ENCODE measurements at regions not wholly inside any gene's neighbourhood (a gene's known extent, or its start where the extent isn't known, plus 50 kb on each side); places are given as distances from the start of the nearest gene placed in this dataset.

DNA sequence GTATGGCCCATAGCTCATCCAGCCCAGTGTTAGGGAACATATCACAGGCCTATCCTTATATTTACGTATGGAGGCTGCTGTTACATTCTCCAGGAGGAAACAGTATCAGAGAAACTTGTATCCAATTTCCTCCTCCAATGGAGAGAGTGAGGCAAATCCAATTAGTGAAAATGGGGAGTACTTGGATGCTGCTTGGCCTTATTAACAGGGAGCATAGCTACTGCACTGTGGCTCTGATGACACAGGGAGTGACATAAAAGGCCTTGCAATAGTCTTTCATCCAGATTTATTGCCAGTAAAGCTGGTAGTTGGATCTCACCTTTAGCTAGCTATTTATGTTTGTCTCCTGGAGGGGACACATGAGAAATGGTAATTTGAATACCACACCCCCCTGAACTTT lies 313.2 kb upstream of the MTPN start:
- WGBS (ENCODE audit: insufficient coverage, low coverage, low lambda C conversion rate, missing lambda C conversion rate): 43% methylated on average over 1 of the region's 1 CpG
- TF ChIP-seq, protein P1, sequence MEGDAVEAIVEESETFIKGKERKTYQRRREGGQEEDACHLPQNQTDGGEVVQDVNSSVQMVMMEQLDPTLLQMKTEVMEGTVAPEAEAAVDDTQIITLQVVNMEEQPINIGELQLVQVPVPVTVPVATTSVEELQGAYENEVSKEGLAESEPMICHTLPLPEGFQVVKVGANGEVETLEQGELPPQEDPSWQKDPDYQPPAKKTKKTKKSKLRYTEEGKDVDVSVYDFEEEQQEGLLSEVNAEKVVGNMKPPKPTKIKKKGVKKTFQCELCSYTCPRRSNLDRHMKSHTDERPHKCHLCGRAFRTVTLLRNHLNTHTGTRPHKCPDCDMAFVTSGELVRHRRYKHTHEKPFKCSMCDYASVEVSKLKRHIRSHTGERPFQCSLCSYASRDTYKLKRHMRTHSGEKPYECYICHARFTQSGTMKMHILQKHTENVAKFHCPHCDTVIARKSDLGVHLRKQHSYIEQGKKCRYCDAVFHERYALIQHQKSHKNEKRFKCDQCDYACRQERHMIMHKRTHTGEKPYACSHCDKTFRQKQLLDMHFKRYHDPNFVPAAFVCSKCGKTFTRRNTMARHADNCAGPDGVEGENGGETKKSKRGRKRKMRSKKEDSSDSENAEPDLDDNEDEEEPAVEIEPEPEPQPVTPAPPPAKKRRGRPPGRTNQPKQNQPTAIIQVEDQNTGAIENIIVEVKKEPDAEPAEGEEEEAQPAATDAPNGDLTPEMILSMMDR (IDR thresholded peaks at IDR 0.05): no peak
- TF ChIP-seq POLR2A (IDR thresholded peaks at IDR 0.05): no peak
- ATAC-seq: no peak
- H3K9me3 ChIP-seq: no peaks in the 10 kb centered on the region
- H3K36me3 ChIP-seq: no peaks in the 10 kb centered on the region
- DNase-seq: no peak
- intact Hi-C loops (cut with DNase I): no loop called here
- no peak overlapping the region for H3K27ac ChIP-seq
- H3K4me3 ChIP-seq: no peak overlapping the region
- no peaks in the 10 kb centered on the region for H3K4me1 ChIP-seq
- no peaks in the 10 kb centered on the region for H3K27me3 ChIP-seq

DNA sequence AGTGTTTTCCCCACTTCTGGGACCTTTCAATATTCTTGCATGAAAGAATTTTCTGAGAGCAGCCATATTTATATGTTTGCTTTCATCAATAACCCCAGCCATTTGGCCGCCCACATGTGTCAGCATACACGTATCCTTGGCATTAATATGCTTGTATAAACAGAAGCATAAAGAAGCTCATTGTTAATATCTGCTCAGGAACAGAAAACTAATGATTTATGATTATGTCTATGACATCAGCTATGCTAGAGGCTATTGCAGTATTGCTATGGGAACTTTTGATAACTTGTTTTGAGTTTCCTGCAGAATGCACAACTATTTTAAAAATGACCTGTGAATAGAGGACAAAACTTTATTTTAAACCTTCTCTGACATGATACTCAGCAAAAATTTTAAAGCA lies 300.9 kb upstream of the MTPN start:
- no peak for ATAC-seq
- TF ChIP-seq, protein P1 (IDR thresholded peaks at IDR 0.05): no peak
- TF ChIP-seq POLR2A (IDR thresholded peaks at IDR 0.05): no peak
- intact Hi-C loops (cut with DNase I): no loop called here

DNA sequence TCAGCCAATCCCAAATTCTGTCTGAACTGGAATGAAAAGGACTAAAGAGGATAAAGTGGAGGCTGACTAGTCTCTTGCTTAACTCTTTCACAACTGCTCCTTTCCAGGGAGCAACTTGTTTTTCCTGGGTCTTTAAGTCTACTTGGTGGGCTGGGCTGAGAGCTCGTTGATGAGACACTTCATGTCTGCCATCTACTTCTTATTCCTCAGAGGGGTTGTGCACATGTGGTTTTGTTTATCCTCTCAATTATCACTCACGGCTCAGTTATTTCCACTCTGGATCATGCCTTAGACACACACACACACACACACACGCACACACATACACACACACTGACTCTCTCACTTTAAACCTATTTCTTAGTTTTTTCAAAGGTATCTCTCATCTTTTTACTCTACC lies 298.6 kb upstream of the MTPN start:
- WGBS (ENCODE audit: insufficient coverage, low coverage, low lambda C conversion rate, missing lambda C conversion rate): 45% methylated on average over 3 of the region's 3 CpGs
- intact Hi-C loops (cut with DNase I): no loop called here
- Histone ChIP-seq H3K27me3 (peaks cover 0 to 3% of the 10 kb centered on the region in 2 donors), H3K4me1 (no peaks in the 10 kb centered on the region), H3K36me3 (no peaks in the 10 kb centered on the region), H3K4me3 (no peak overlapping the region), H3K9me3 (no peaks in the 10 kb centered on the region), H3K27ac (no peak overlapping the region)
- no peak for DNase-seq
- TF ChIP-seq, protein P1 (IDR thresholded peaks at IDR 0.05): no peak
- no peak for TF ChIP-seq POLR2A (IDR thresholded peaks at IDR 0.05)
- no peak for ATAC-seq

More for the DNA sequence above, 300.9 kb upstream of the MTPN start:
- no peaks in the 10 kb centered on the region for H3K9me3 ChIP-seq
- no peak for DNase-seq
- H3K36me3 ChIP-seq: no peaks in the 10 kb centered on the region
- H3K4me1 ChIP-seq: no peaks in the 10 kb centered on the region
- no peak overlapping the region for H3K4me3 ChIP-seq
- 55% methylated on average over 2 of the region's 2 CpGs for WGBS (ENCODE audit: insufficient coverage, low coverage, low lambda C conversion rate, missing lambda C conversion rate)
- no peaks in the 10 kb centered on the region for H3K27me3 ChIP-seq
- no peak overlapping the region for H3K27ac ChIP-seq

DNA sequence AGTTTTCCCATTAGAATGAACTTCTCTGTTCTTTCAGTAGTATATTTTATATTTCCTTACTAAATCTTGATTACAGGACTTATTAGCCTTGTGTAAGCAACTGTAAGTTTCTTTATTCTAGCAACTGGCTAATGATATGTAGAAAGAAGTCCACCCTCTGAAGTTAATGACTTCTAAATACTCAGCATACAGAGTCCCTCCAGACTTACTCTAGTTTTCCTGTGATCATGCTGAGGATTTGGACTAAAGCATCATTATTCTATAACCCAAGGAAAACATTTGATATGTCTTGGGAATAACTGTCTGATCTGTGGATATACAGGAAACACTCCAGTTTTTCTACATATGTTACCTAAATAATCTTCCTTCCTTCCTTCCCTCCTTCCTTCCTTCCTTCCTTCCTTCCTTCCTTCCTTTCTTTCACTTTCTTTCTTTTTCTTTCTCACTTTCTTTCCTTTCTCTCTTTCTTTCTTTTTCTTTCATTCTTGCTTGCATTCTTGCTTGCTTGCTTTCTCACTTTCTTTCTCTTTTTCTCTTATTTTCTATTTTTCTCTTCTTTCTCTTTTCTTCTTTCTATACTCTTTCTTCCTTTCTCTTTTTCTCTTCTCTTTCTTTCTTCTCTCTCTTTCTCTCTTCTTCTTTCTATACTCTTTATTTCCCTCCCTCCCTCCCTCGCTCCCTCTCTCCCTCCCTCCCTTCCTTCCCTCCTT lies 297.6 kb upstream of the MTPN start:
- H3K36me3 ChIP-seq: no peaks in the 10 kb centered on the region
- 50% methylated on average over 1 of the region's 1 CpG for WGBS (ENCODE audit: insufficient coverage, low coverage, low lambda C conversion rate, missing lambda C conversion rate)
- no peaks in the 10 kb centered on the region for H3K4me1 ChIP-seq
- DNase-seq: no peak
- no peak overlapping the region for H3K4me3 ChIP-seq
- TF ChIP-seq, protein P1 (IDR thresholded peaks at IDR 0.05): no peak
- TF ChIP-seq POLR2A (IDR thresholded peaks at IDR 0.05): no peak
- ATAC-seq: no peak
- H3K27me3 ChIP-seq: peaks cover 0 to 3% of the 10 kb centered on the region in 2 donors
- no peaks in the 10 kb centered on the region for H3K9me3 ChIP-seq
- intact Hi-C loops (cut with DNase I): no loop called here
- H3K27ac ChIP-seq: no peak overlapping the region
